ENCODE measurements at regions not wholly inside any gene's neighbourhood (a gene's known extent, or its start where the extent isn't known, plus 50 kb on each side); places are given as distances from the start of the nearest gene placed in this dataset.

DNA sequence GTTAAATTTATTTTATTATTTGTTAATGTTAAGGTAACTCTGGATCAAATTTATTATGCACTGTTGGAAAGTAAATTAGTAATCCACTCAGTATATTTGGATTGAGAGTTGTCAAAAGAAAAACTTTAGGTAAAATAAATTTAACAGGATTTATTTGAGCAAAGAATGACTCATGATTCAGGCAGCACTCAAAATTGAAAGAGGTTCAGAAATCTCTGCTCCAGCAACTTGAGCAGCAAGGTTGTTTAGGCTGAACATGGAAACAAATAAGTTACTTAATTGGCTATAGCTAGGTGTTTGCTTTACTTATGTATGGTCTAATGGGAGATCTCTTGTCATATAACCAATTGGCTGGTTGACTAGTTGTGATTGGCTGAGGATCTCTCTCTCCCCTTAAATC is 296.2 kb upstream of the EDIL3 start:
- intact Hi-C loops (cut with micrococcal nuclease; ENCODE audit: unreplicated experiment) = no loop called here
- Histone ChIP-seq H3K4me1 (no peaks in the 10 kb centered on the region), H3K36me3 (ENCODE audit: control insufficient read depth, insufficient read depth, low read length) (no peaks in the 10 kb centered on the region), H3K27me3 (replicated peaks; ENCODE audit: control insufficient read depth, insufficient read depth, low read length) (no peaks in the 10 kb centered on the region), H3K9me3 (no peaks in the 10 kb centered on the region), H3K4me3 (ENCODE audit: low read depth, low read length) (no peak overlapping the region)
- Mint-ChIP-seq H3K4me1 (ENCODE audit: low read depth, unreplicated experiment) (no peaks in the 10 kb centered on the region), H3K4me3 (ENCODE audit: unreplicated experiment) (no peak overlapping the region), H3K36me3 (ENCODE audit: insufficient read depth, unreplicated experiment) (no peaks in the 10 kb centered on the region), H3K9me3 (ENCODE audit: unreplicated experiment) (no peaks in the 10 kb centered on the region), H3K27ac (ENCODE audit: unreplicated experiment) (no peak overlapping the region), H3K27me3 (ENCODE audit: insufficient read depth, unreplicated experiment) (peaks cover 4% of the 10 kb centered on the region)
- CTCF ChIA-PET = no interaction called here
- POLR2A ChIA-PET = no interaction called here
- BruUV-seq (replicated peaks) = no TSS peak
- no peak for DNase-seq
- TF ChIP-seq, protein P1, sequence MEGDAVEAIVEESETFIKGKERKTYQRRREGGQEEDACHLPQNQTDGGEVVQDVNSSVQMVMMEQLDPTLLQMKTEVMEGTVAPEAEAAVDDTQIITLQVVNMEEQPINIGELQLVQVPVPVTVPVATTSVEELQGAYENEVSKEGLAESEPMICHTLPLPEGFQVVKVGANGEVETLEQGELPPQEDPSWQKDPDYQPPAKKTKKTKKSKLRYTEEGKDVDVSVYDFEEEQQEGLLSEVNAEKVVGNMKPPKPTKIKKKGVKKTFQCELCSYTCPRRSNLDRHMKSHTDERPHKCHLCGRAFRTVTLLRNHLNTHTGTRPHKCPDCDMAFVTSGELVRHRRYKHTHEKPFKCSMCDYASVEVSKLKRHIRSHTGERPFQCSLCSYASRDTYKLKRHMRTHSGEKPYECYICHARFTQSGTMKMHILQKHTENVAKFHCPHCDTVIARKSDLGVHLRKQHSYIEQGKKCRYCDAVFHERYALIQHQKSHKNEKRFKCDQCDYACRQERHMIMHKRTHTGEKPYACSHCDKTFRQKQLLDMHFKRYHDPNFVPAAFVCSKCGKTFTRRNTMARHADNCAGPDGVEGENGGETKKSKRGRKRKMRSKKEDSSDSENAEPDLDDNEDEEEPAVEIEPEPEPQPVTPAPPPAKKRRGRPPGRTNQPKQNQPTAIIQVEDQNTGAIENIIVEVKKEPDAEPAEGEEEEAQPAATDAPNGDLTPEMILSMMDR (IDR thresholded peaks at IDR 0.05; ENCODE audit: insufficient read depth in 1 of 2, low read depth in 1 of 2, low read length in 1 of 2, severe bottlenecking in 1 of 2, unreplicated experiment in 1 of 2) = no peak

- intact Hi-C loops (cut with micrococcal nuclease; ENCODE audit: unreplicated experiment) = no loop called here
- ChIA-PET CTCF (no interaction called here), POLR2A (no interaction called here)
- Mint-ChIP-seq H3K4me1 (ENCODE audit: low read depth, unreplicated experiment) (no peaks in the 10 kb centered on the region), H3K9me3 (ENCODE audit: unreplicated experiment) (peaks cover 14% of the 10 kb centered on the region), H3K4me3 (ENCODE audit: unreplicated experiment) (no peak overlapping the region), H3K27me3 (ENCODE audit: insufficient read depth, unreplicated experiment) (no peaks in the 10 kb centered on the region), H3K27ac (ENCODE audit: unreplicated experiment) (no peak overlapping the region), H3K36me3 (ENCODE audit: insufficient read depth, unreplicated experiment) (no peaks in the 10 kb centered on the region)
- H3K27me3 ChIP-seq (replicated peaks; ENCODE audit: control insufficient read depth, insufficient read depth, low read length) = no peaks in the 10 kb centered on the region
- no peaks in the 10 kb centered on the region for H3K36me3 ChIP-seq (ENCODE audit: control insufficient read depth, insufficient read depth, low read length)
- no peak overlapping the region for H3K4me3 ChIP-seq (ENCODE audit: low read depth, low read length)
- 0 out of 2 replicates have a peak, but pooled peaks cover 3% of the 10 kb centered on the region for H3K9me3 ChIP-seq
- H3K4me1 ChIP-seq = no peaks in the 10 kb centered on the region
- BruUV-seq (replicated peaks) = no TSS peak
- TF ChIP-seq, protein P1 (IDR thresholded peaks at IDR 0.05; ENCODE audit: insufficient read depth in 1 of 2, low read depth in 1 of 2, low read length in 1 of 2, severe bottlenecking in 1 of 2, unreplicated experiment in 1 of 2) = no peak
- DNase-seq = no peak
Observed at GRCh38 chr5:84673785-84674184, 289.1 kb upstream of the EDIL3 start.

DNA sequence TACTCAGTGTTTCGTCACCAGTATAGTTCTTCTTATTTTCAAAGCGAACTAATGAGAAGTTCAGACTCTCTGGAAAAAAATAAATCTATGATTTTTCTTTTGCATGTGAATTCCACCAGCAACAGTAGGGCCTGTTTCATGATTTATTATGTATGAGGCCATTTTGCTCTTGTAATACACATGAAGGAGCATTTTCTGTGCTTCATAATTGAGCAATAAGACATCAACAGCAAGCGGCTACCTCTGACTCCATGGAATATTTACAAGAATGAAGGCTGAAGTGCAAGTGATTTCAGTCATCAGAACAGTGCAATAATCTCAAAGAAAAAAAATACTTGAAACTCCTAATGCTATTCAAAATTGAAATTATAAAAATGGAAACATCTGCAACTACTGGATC is 282.9 kb upstream of the EDIL3 start:
- no peaks in the 10 kb centered on the region for H3K27me3 ChIP-seq (replicated peaks; ENCODE audit: control insufficient read depth, insufficient read depth, low read length)
- Mint-ChIP-seq H3K4me1 (ENCODE audit: low read depth, unreplicated experiment) (no peaks in the 10 kb centered on the region), H3K9me3 (ENCODE audit: unreplicated experiment) (peaks cover 14% of the 10 kb centered on the region), H3K4me3 (ENCODE audit: unreplicated experiment) (no peak overlapping the region), H3K36me3 (ENCODE audit: insufficient read depth, unreplicated experiment) (no peaks in the 10 kb centered on the region), H3K27me3 (ENCODE audit: insufficient read depth, unreplicated experiment) (no peaks in the 10 kb centered on the region), H3K27ac (ENCODE audit: unreplicated experiment) (no peak overlapping the region)
- H3K4me1 ChIP-seq = no peaks in the 10 kb centered on the region
- POLR2A ChIA-PET = no interaction called here
- intact Hi-C loops (cut with micrococcal nuclease; ENCODE audit: unreplicated experiment) = no loop called here
- CTCF ChIA-PET = no interaction called here
- 0 out of 2 replicates have a peak, but pooled peaks cover 3% of the 10 kb centered on the region for H3K9me3 ChIP-seq
- TF ChIP-seq, protein P1 (IDR thresholded peaks at IDR 0.05; ENCODE audit: insufficient read depth in 1 of 2, low read depth in 1 of 2, low read length in 1 of 2, severe bottlenecking in 1 of 2, unreplicated experiment in 1 of 2) = no peak
- H3K36me3 ChIP-seq (ENCODE audit: control insufficient read depth, insufficient read depth, low read length) = no peaks in the 10 kb centered on the region
- H3K4me3 ChIP-seq (ENCODE audit: low read depth, low read length) = no peak overlapping the region
- no TSS peak for BruUV-seq (replicated peaks)
- DNase-seq = no peak
